Hepatocyte (in vitro differentiated cells): ENCODE measurements at regions not wholly inside any gene's neighbourhood (a gene's known extent, or its start where the extent isn't known, plus 50 kb on each side); places are given as distances from the start of the nearest gene placed in this dataset.

Experiments used
- DNase-seq: peaks from one replicate; pipeline ENCODE4 v3.0.0-alpha.2; 2016; ENCODE audit warnings: low spot score
- H2AFZ ChIP-seq: fragments of 200-600 bp; sonication (generic); 2 replicates; pipeline ENCODE4 v1.6.0; 2016; ENCODE audit warnings: antibody characterized with exemption, mild to moderate bottlenecking
- H3K27ac ChIP-seq: fragments of 200-600 bp; sonication (generic); 2 replicates; pipeline ENCODE4 v1.5.1; 2016; ENCODE audit warnings: mild to moderate bottlenecking
- H3K27me3 ChIP-seq: fragments of 200-600 bp; sonication (generic); 2 replicates; pipeline ENCODE4 v1.6.1; 2016
- H3K36me3 ChIP-seq: fragments of 200-600 bp; sonication (generic); replicated peaks from 2 replicates; pipeline ENCODE4 v1.5.1; 2016; ENCODE audit warnings: low read depth; ENCODE audit not compliant: insufficient read depth
- H3K4me1 ChIP-seq: fragments of 200-600 bp; sonication (generic); 2 replicates; pipeline ENCODE4 v1.5.1; 2016; ENCODE audit warnings: mild to moderate bottlenecking, moderate library complexity; ENCODE audit not compliant: insufficient read depth
- H3K4me2 ChIP-seq: fragments of 200-600 bp; sonication (generic); 2 replicates; pipeline ENCODE4 v1.6.0; 2016
- H3K4me3 ChIP-seq: fragments of 200-600 bp; sonication (generic); 2 replicates; pipeline ENCODE4 v1.5.1; 2016; ENCODE audit warnings: mild to moderate bottlenecking
- H3K79me2 ChIP-seq: fragments of 200-600 bp; sonication (generic); 2 replicates; pipeline ENCODE4 v1.6.0; 2017; ENCODE audit warnings: mild to moderate bottlenecking
- H3K9me2 ChIP-seq: fragments of 200-600 bp; sonication (generic); replicated peaks from 2 replicates; pipeline ENCODE4 v1.6.0; 2017; ENCODE audit warnings: mild to moderate bottlenecking; ENCODE audit not compliant: insufficient read depth
- H3K9me3 ChIP-seq: fragments of 200-600 bp; sonication (generic); 2 replicates; pipeline ENCODE4 v1.5.1; 2016; ENCODE audit warnings: low read depth, mild to moderate bottlenecking
- H4K20me1 ChIP-seq: fragments of 200-600 bp; sonication (generic); 2 replicates; pipeline ENCODE4 v1.6.0; 2016; ENCODE audit warnings: mild to moderate bottlenecking; ENCODE audit not compliant: insufficient read depth, poor library complexity, severe bottlenecking
- EZH2 ChIP-seq: fragments of 200-600 bp; sonication (generic); IDR thresholded peaks from 2 replicates; pipeline ENCODE4 v1.6.1; 2016; ENCODE audit warnings: antibody characterized with exemption, mild to moderate bottlenecking, borderline replicate concordance
- EZH2phosphoT487 ChIP-seq: fragments of 200-600 bp; sonication (generic); IDR thresholded peaks from one replicate; pipeline ENCODE4 v1.6.1; 2018; ENCODE audit warnings: antibody characterized with exemption, mild to moderate bottlenecking, low read depth, moderate library complexity; ENCODE audit not compliant: unreplicated experiment, severe bottlenecking
- WGBS: methylation state at CpG from one replicate; pipeline ENCODE4 v1.1.6; 2016; ENCODE audit warnings: low lambda C conversion rate; ENCODE audit errors: missing lambda C conversion rate; 5-methylcytosine and 5-hydroxymethylcytosine counted together
- TF ChIP-seq, protein P1 (sequence below): fragments of 200-600 bp; sonication (generic); IDR thresholded peaks from 2 replicates; pipeline ENCODE4 v1.5.1; 2016; ENCODE audit warnings: antibody characterized with exemption, mild to moderate bottlenecking; ENCODE audit not compliant: poor library complexity

DNA sequence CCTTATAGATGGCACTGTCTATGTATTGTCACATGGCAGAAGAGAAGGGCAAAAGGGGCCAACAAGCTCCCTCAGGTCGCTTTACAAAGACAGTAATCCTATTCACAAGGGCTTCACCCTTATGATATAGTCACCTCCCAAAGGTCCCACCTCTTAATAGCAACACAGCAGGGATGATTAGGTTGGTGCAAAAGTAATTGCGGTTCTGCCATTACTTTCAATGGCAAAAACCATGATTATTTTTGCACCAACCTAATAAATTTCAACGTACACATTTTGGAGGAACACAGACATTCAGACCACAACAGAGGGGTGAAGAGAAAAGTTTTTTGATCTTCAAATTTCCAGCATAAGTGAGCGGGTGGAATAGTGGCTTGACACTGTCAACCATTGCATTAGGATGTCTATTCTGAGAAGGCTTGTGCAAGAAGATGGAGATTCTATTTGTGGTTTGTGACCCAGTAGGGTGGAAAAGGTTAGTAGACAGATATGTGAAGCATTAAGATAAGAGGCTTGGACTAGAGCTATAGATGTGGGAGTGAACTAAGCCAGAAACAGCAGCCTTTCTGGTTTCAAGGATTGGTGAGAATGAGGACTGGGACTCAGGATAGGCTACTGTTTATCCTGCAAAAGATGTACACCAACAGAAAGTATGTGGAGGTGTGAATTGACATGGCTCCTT lies 75.5 kb upstream of the CPSF6 start:
- Histone ChIP-seq H3K27ac (no peak overlapping the region), H3K9me2 (no peaks in the 10 kb centered on the region), H3K27me3 (no peaks in the 10 kb centered on the region), H3K4me2 (no peak overlapping the region), H4K20me1 (no peaks in the 10 kb centered on the region), H3K9me3 (no peaks in the 10 kb centered on the region), H3K4me3 (no peak overlapping the region), H2AFZ (no peak overlapping the region), H3K79me2 (no peaks in the 10 kb centered on the region), H3K4me1 (no peaks in the 10 kb centered on the region), H3K36me3 (no peaks in the 10 kb centered on the region)
- TF ChIP-seq EZH2phosphoT487 (no peak), EZH2 (no peak)
- TF ChIP-seq, protein P1, sequence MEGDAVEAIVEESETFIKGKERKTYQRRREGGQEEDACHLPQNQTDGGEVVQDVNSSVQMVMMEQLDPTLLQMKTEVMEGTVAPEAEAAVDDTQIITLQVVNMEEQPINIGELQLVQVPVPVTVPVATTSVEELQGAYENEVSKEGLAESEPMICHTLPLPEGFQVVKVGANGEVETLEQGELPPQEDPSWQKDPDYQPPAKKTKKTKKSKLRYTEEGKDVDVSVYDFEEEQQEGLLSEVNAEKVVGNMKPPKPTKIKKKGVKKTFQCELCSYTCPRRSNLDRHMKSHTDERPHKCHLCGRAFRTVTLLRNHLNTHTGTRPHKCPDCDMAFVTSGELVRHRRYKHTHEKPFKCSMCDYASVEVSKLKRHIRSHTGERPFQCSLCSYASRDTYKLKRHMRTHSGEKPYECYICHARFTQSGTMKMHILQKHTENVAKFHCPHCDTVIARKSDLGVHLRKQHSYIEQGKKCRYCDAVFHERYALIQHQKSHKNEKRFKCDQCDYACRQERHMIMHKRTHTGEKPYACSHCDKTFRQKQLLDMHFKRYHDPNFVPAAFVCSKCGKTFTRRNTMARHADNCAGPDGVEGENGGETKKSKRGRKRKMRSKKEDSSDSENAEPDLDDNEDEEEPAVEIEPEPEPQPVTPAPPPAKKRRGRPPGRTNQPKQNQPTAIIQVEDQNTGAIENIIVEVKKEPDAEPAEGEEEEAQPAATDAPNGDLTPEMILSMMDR, result no peak
- WGBS, result 79% methylated on average over 4 of the region's 4 CpGs
- no peak for DNase-seq

DNA sequence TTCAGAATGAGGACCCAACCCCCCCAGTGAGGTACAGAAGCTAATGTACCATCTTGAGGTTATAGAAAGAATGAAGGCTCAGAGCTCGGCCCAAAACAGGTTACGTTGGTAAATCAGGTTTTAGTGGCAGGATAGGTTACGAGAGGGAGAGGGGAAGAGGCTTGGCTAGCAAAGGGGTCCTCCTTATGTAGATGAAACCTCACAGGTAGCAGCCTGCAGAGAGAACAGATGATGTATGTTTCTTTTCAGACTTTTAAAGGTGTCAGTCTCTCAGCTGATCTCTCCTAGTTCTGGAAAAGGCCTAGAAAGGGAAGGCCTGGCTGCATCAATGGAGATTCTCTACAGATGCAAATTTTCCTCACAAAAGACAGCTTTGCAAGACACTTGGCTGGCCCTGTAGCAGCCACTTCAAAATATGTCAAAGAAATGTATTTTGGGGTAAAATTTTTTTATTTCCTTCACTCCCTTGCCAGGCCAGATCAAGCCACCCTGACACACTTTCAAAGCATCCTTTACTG lies 71.7 kb upstream of the CPSF6 start:
- no peaks in the 10 kb centered on the region for H3K9me2 ChIP-seq
- H4K20me1 ChIP-seq, result no peaks in the 10 kb centered on the region
- WGBS, result 92% methylated on average over 3 of the region's 3 CpGs
- H3K4me3 ChIP-seq, result no peak overlapping the region
- H3K9me3 ChIP-seq, result no peaks in the 10 kb centered on the region
- DNase-seq, result no peak
- no peak for TF ChIP-seq EZH2
- no peak for TF ChIP-seq EZH2phosphoT487
- TF ChIP-seq, protein P1, result no peak
- H3K36me3 ChIP-seq, result no peaks in the 10 kb centered on the region
- H3K4me2 ChIP-seq, result no peak overlapping the region
- H3K79me2 ChIP-seq, result no peaks in the 10 kb centered on the region
- H3K4me1 ChIP-seq, result no peaks in the 10 kb centered on the region
- no peak overlapping the region for H3K27ac ChIP-seq
- H2AFZ ChIP-seq, result no peak overlapping the region
- no peaks in the 10 kb centered on the region for H3K27me3 ChIP-seq

DNA sequence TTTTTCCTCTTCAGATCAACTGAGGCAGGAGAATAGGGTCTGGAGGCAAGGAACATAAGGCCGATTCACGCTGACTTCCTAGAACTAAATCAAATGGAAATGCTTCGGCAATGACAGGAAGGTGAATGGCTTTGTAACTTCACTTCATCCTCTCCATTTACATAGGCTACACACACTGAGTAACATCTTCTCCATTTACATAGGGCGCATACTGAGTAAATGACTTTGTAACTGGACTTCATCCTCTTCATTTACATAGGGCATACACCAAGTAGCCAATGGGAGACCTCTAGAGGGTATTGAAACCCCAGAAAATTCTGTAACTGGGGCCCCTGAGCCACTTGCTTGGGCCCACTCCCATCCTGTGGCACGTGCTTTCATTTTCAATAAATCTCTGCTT lies 71.0 kb upstream of the CPSF6 start:
- H2AFZ ChIP-seq, result no peak overlapping the region
- H4K20me1 ChIP-seq, result no peaks in the 10 kb centered on the region
- H3K4me1 ChIP-seq, result no peaks in the 10 kb centered on the region
- H3K79me2 ChIP-seq, result no peaks in the 10 kb centered on the region
- no peak overlapping the region for H3K4me2 ChIP-seq
- H3K4me3 ChIP-seq, result no peak overlapping the region
- H3K9me3 ChIP-seq, result no peaks in the 10 kb centered on the region
- no peak overlapping the region for H3K27ac ChIP-seq
- 86% methylated on average over 5 of the region's 5 CpGs for WGBS
- TF ChIP-seq, protein P1, result no peak
- no peak for TF ChIP-seq EZH2phosphoT487
- TF ChIP-seq EZH2, result no peak
- H3K27me3 ChIP-seq, result no peaks in the 10 kb centered on the region
- no peaks in the 10 kb centered on the region for H3K9me2 ChIP-seq
- no peaks in the 10 kb centered on the region for H3K36me3 ChIP-seq
- DNase-seq, result no peak
